Vagina (tissue), 2 donors: ENCODE measurements at regions not wholly inside any gene's neighbourhood (a gene's known extent, or its start where the extent isn't known, plus 50 kb on each side); places are given as distances from the start of the nearest gene placed in this dataset.

ENCODE experiments used
- DNase-seq, 2 donors: peaks; one replicate each; pipeline ENCODE4 v3.0.0-alpha.2; 2017; ENCODE audit errors: extremely low spot score in 2 of 2
- H3K27ac ChIP-seq: fragments of 200-600 bp; sonication (generic); one replicate; pipeline ENCODE4 v1.5.1; 2019
- H3K27me3 ChIP-seq: fragments of 200-600 bp; sonication (generic); one replicate; pipeline ENCODE4 v1.5.1; 2019
- H3K36me3 ChIP-seq, 2 donors: fragments of 200-600 bp; sonication (generic); one replicate each; pipeline ENCODE4 v1.5.1; 2017 to 2019
- H3K4me1 ChIP-seq: fragments of 200-600 bp; sonication (generic); one replicate; pipeline ENCODE4 v1.5.1; 2019
- H3K4me3 ChIP-seq, 2 donors: fragments of 200-600 bp; sonication (generic); 1 replicate in 1 of 2; 2 replicates in 1 of 2; pipeline ENCODE4 v1.5.1; 2016 to 2019
- H3K9me3 ChIP-seq: fragments of 200-600 bp; sonication (generic); one replicate; pipeline ENCODE4 v1.5.1; 2019
- CTCF ChIP-seq, 3 experiments: fragments of 450-650 bp in 2 of 3; fragments of 200-600 bp in 1 of 3; sonication (generic) in 1 of 3; IDR thresholded peaks; one replicate each; pipeline ENCODE4 v1.5.1; 2017 to 2019; ENCODE audit warnings: antibody characterized with exemption in 3 of 3, mild to moderate bottlenecking in 2 of 3, moderate library complexity in 2 of 3
- POLR2A ChIP-seq, 2 donors: fragments of 450-650 bp; IDR thresholded peaks; one replicate each; pipeline ENCODE4 v1.6.1; 2017; ENCODE audit warnings: antibody characterized with exemption in 2 of 2, mild to moderate bottlenecking in 2 of 2, moderate library complexity in 2 of 2
- POLR2AphosphoS5 ChIP-seq, 2 donors: sonication (generic); formaldehyde crosslinking; IDR thresholded peaks; one replicate each; pipeline ENCODE4 v1.9.0; 2017; ENCODE audit warnings: antibody characterized with exemption in 2 of 2, mild to moderate bottlenecking in 2 of 2, low read depth in 1 of 2; ENCODE audit not compliant: insufficient read depth in 1 of 2
- intact Hi-C: fragments of 100-400 bp; cut with DNase I; formaldehyde crosslinking; loops from one replicate; pipeline ENCODE4 v1.15.1; 2023

DNA sequence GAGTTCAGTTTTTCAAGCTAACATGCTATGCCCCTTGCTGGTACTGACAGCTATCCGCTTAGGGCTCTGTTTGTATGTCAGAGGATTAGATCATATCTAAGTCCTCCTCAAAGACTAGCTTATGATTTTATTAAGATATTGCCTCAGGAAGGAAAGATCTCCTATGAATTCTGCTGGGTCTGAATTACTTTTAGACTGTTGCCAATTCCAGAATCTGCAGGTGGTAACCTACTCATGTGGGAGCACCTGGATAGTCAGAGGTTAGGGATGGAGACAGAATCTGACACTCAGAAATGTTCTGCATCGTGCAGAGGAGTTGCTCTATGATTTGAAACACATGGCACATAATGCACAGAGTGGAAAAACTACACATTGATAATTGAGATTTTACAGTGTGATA lies 843.4 kb downstream of the SLC6A15 start:
- DNase-seq, result no peak
- Histone ChIP-seq H3K36me3 (no peaks in the 10 kb centered on the region), H3K4me3 (no peak overlapping the region), H3K27ac (no peak overlapping the region), H3K9me3 (no peaks in the 10 kb centered on the region), H3K27me3 (no peaks in the 10 kb centered on the region), H3K4me1 (no peaks in the 10 kb centered on the region)
- TF ChIP-seq CTCF (IDR thresholded peaks at IDR 0.05) (no peak), POLR2A (IDR thresholded peaks at IDR 0.05) (no peak), POLR2AphosphoS5 (IDR thresholded peaks at IDR 0.05; ENCODE audit: insufficient read depth in 1 of 2, low read depth in 1 of 2) (no peak)
- intact Hi-C loops, result no loop called here

GRCh38 chr12:84058136-84058535 lies 854.5 kb downstream of the SLC6A15 start:
- Histone ChIP-seq H3K4me3 (no peak overlapping the region), H3K27ac (no peak overlapping the region), H3K27me3 (no peaks in the 10 kb centered on the region), H3K4me1 (no peaks in the 10 kb centered on the region), H3K9me3 (no peaks in the 10 kb centered on the region), H3K36me3 (no peaks in the 10 kb centered on the region)
- no peak for DNase-seq
- no peak for TF ChIP-seq POLR2A (IDR thresholded peaks at IDR 0.05)
- TF ChIP-seq POLR2AphosphoS5 (IDR thresholded peaks at IDR 0.05; ENCODE audit: insufficient read depth in 1 of 2, low read depth in 1 of 2), result no peak
- TF ChIP-seq CTCF (IDR thresholded peaks at IDR 0.05), result no peak
- intact Hi-C loops, result no loop called here

GRCh38 chr12:84054811-84055210 lies 857.8 kb downstream of the SLC6A15 start:
- no peak overlapping the region for H3K4me3 ChIP-seq
- TF ChIP-seq POLR2A (IDR thresholded peaks at IDR 0.05) (no peak), POLR2AphosphoS5 (IDR thresholded peaks at IDR 0.05; ENCODE audit: insufficient read depth in 1 of 2, low read depth in 1 of 2) (no peak), CTCF (IDR thresholded peaks at IDR 0.05) (no peak)
- intact Hi-C loops, result no loop called here
- H3K4me1 ChIP-seq, result no peaks in the 10 kb centered on the region
- no peak overlapping the region for H3K27ac ChIP-seq
- no peaks in the 10 kb centered on the region for H3K36me3 ChIP-seq
- H3K9me3 ChIP-seq, result no peaks in the 10 kb centered on the region
- no peak for DNase-seq
- H3K27me3 ChIP-seq, result no peaks in the 10 kb centered on the region

- intact Hi-C loops, result no loop called here
- no peak for DNase-seq
- Histone ChIP-seq H3K9me3 (no peaks in the 10 kb centered on the region), H3K4me3 (no peak overlapping the region), H3K4me1 (no peaks in the 10 kb centered on the region), H3K27ac (no peak overlapping the region), H3K27me3 (no peaks in the 10 kb centered on the region), H3K36me3 (no peaks in the 10 kb centered on the region)
- TF ChIP-seq CTCF (IDR thresholded peaks at IDR 0.05), result no peak
- no peak for TF ChIP-seq POLR2A (IDR thresholded peaks at IDR 0.05)
- no peak for TF ChIP-seq POLR2AphosphoS5 (IDR thresholded peaks at IDR 0.05; ENCODE audit: insufficient read depth in 1 of 2, low read depth in 1 of 2)
Measured at GRCh38 chr12:84047881-84048280, 864.7 kb downstream of the SLC6A15 start.

DNA sequence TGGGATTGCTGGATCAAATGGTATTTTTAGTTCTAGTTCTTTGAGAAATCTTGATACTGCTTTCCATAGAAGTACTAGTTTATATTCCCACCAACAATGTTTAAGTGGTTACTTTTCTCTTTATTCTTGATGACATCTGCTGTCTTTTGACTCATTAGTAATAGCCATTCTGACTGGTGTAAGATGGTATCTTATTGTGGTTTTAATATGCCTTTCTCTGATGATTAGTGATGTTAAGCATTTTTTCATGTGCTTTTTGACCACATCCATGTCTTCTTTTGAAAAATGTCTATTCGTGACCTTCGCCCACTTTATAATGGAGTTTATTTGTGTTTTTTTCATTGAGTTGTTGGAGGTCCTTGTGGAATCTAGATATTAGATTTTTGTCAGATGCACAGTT lies 865.7 kb downstream of the SLC6A15 start:
- H3K4me1 ChIP-seq, result no peaks in the 10 kb centered on the region
- H3K27ac ChIP-seq, result no peak overlapping the region
- no peaks in the 10 kb centered on the region for H3K9me3 ChIP-seq
- no peak overlapping the region for H3K4me3 ChIP-seq
- TF ChIP-seq POLR2A (IDR thresholded peaks at IDR 0.05) (no peak), POLR2AphosphoS5 (IDR thresholded peaks at IDR 0.05; ENCODE audit: insufficient read depth in 1 of 2, low read depth in 1 of 2) (no peak), CTCF (IDR thresholded peaks at IDR 0.05) (no peak)
- H3K36me3 ChIP-seq, result no peaks in the 10 kb centered on the region
- intact Hi-C loops, result no loop called here
- no peak for DNase-seq
- no peaks in the 10 kb centered on the region for H3K27me3 ChIP-seq
